ENCODE measurements at regions not wholly inside any gene's neighbourhood (a gene's known extent, or its start where the extent isn't known, plus 50 kb on each side); places are given as distances from the start of the nearest gene placed in this dataset.

DNA sequence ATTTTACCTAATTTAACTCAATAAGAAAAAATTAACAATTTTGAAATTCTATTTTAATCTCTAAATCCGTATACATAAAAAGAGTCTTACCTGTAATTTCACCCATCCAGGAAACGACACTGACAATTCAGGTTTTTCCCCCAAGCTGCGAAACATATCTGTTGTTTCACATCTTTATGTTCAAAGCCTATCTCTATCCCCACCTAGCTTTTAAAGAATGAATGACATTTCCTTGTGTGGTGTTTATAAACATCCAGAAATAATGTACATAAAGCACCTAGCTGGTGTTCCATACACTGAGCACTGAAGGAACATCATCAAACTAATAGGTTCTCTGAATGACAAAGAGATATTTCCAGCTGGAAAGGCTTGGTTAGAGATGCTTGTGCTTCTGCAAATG lies 867.8 kb downstream of the SQOR start:
- no peak for TF ChIP-seq EZH2phosphoT487 (IDR thresholded peaks at IDR 0.05; ENCODE audit: borderline replicate concordance, low read length)
- TF ChIP-seq, protein P1, sequence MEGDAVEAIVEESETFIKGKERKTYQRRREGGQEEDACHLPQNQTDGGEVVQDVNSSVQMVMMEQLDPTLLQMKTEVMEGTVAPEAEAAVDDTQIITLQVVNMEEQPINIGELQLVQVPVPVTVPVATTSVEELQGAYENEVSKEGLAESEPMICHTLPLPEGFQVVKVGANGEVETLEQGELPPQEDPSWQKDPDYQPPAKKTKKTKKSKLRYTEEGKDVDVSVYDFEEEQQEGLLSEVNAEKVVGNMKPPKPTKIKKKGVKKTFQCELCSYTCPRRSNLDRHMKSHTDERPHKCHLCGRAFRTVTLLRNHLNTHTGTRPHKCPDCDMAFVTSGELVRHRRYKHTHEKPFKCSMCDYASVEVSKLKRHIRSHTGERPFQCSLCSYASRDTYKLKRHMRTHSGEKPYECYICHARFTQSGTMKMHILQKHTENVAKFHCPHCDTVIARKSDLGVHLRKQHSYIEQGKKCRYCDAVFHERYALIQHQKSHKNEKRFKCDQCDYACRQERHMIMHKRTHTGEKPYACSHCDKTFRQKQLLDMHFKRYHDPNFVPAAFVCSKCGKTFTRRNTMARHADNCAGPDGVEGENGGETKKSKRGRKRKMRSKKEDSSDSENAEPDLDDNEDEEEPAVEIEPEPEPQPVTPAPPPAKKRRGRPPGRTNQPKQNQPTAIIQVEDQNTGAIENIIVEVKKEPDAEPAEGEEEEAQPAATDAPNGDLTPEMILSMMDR (conservative IDR thresholded peaks at IDR 0.05; ENCODE audit: low read depth, low read length), result peak; percentile 50

Measured in PC-3 (cell line).